Activated T-cell treated with anti-CD3 and anti-CD28 coated beads for 1 hour (primary cell): ENCODE measurements at regions not wholly inside any gene's neighbourhood (a gene's known extent, or its start where the extent isn't known, plus 50 kb on each side); places are given as distances from the start of the nearest gene placed in this dataset.
"Not testable (repeated sequence)": the region's sequence is repeated elsewhere in the genome, so short reads cannot be mapped to it uniquely, and the experiment has no call there.

Experiments
- DNase-seq: peaks from one replicate; pipeline ENCODE4 v3.0.0-alpha.2; 2020; ENCODE audit warnings: low read depth

DNA sequence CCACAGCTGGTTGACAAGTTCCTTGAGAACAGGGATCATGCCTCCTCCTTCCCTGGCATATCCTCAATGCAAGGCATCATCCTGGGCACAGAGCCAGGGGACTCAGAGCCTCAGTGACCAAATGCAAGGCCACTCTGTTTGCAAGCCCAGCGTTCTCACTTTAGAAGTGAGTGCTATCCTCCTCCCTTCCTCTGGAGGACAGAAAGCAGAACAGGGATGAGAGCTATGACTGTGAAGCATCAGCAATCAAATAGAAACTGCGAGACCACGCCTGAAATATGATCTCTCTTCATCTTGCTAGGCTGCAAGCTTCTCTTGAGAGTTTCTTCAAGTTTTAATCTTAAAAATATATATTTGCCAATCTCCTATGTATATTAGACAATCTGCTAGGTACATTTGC lies 119.8 kb downstream of the LRATD1 start:
- no peak for DNase-seq

DNA sequence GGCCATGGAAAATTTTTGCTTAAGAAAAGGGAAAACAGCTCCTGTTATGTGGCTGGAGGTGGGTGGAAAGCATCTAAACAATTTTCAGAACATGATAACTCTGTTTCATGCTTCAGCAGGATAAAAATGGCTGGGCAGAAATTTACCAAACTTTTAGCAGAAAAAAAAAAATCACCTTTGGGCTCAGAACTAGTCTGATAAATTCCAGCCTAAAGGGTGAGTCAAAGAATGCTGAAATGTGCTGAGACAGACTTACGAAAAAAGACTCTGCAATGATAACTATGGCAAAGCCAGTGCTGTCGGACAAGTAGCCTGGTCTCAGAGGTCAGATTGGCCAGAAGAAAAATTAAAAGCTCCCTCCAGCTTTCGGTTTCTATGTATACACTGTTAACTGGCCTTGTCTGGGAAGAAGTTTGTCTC lies 123.6 kb downstream of the LRATD1 start:
- no peak for DNase-seq

DNA sequence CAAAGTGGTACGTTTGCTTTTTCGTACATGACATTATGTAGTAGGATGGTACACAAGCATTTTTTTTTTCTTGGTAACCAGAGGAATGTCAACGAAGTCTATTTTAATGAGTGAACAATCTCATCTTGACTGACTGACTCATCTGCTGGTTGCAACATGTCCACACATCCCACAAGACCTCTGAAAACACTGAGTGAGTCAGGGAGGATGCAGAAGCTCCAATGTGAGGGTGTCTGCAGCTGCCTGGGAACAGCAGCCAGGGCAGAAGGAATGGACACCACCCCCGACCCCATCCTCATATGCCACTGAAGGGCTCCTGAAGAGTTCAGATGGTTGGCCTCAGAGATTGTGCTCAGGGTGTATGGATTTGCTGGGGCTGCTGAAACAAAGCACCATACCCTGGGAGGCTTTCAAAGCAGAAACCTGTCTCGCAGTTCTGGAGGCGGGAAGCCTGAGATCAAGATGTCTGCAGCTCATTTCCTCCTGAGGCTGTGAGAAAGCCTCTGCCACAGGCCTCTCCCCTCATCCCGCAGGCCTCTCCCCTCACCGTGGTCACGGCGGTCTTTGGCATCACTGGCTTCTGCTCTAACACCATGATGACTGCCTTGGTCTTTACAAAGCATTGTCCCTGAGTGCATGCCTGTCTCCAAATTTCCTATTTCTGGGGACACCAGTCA lies 124.6 kb downstream of the LRATD1 start:
- no peak for DNase-seq

DNA sequence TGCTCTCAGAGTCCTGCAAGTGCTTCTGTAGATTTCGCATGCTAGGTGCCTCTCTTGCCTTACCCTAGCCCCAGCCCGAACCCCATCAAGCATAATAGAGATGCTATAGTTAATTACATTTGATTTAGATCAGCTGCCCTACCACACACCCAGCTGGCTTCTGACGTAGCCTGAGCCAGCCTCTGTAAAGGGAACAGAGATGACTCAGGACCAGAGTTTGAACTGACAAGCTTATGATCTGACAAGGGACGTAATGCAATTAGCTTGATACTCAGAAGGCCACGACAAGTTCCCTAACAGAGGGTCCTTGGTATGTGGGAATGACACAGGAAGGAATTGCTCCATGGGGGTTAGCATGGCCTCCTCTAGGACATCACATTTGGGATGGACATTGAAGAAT lies 126.6 kb downstream of the LRATD1 start:
- no peak for DNase-seq

DNA sequence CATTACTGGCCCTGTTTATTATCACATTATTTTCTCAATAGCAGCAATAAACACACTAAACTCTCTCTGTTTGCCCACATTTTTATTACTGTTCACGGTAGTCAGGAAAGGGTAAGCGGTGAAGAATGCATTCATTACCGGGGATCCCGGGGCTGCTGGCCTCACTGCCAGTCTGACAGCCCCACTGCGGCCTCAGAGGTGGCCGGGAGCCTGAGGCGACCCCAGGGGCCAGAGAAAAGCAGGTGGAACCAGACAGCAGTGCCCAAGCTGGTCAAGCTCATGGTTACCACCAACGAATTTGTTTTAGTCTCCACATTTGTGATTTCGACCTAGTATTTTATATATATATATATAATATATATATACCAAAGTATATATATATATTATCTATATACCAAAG lies 127.7 kb downstream of the LRATD1 start:
- DNase-seq: no peak

DNA sequence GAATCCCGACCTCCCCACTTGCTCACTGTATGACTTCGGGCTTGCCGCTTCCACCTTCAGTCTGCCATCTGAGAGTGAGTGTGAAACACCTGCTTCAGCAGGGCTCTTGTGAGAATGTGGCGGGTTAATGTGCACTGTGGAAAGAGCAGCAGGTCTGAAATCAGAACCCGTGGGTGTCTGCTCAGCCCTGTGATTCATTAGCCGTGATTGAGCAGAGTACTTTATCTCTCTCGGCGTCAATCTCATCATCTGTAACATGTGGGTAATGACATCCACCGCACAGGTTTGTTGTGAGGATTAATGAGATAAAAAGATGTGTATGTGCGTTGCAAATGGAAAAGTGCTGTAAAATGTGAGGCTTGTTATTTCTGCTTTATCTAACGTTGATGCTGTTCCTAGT lies 128.6 kb downstream of the LRATD1 start:
- DNase-seq: no peak

DNA sequence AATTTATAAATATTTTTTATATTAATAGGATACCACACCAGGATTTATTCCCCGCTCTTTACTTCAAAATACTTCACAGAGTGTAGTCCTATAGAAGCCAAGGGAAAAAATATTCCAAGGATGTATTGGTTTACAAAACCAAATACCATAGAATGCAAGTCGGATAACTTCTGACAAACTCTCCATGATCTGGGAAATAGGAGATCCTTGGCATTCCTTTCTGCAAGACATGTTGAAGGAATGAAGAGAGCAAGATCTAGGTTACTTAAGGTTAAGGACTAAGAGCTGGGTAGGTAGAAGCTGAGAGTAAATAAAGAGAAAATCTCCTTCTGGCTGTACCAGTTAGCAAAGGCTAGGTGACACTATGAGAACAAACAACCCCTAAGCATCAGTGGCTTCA lies 141.2 kb downstream of the LRATD1 start:
- DNase-seq: no peak

DNA sequence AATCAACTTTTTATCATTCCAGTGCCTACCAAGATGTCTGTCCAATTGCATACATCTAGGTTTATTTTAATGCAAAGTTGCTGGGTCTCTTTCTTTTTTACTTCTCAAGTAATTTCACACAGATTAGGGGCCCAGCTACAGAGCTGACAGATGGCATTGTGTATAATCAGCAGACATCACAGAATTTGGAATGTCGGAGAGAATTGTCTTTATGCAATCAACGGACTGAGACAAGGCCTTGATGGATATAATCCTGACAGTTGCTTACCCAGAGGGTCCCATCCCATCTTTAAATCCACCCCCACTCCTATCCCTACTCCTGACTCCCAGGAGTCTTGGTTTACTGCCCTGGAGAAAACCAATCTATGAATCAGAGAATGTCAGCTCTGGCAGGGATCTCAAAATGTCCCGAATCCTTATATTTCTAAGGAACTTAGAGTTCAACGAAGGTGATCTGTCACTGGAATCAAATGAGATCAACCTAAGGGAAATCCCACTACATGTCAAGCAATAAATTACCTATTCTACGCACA lies 142.0 kb downstream of the LRATD1 start:
- DNase-seq: no peak

DNA sequence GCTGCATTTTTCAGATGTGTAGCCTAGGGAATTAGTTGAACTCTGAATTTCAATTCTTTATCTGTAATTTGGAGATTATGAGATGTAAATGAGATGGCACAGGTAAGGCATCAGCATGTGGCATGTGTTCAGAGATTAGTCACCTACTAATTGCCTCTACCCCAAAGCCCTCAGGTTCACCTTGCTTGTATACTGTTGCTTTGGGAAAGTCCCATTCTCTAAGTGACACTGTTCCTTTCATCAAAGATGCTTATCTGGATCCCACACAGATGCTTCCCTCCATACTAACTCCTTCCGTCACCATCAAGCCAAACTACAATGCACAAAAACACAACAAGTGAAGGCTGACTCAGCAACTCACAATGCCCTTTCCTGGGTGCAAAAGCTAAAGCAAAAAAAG lies 143.7 kb downstream of the LRATD1 start:
- DNase-seq: no peak

DNA sequence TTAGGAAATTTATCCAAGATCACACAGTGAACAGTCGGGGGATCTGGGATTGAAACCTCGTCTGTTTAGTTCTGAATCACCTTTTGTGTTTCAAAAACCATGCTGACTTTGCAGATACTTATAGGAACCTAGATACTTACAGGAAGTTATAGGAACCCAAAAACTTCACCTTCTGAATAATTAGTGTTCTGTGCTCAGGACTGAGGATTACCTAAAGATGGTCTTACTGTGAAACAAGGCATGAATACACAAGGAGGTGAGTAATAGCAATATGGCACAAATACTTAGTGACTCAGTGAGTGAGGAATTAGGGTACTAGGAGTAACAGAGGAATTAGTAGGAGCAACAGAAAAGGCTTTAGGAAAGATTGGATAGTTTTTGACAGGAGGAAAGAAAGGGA lies 145.5 kb downstream of the LRATD1 start:
- no peak for DNase-seq

DNA sequence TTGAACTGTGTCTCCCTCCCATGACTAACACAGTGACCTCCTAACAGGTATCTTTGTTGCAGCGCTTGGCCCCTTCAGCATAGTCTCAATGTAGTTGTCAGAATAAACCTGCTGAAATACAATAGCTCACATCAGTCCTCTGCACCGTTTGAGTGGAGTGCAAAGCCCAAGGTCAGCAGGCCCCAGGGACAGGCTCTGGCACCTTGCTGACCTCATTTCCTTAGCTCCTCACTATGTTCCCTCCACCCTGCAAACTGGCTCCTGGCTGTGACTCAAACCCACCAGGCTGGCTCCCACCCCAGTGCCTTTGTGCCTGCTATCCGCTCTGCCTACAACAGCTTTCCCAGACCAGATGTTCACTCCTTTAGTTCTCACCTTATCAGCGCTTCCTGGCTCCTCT lies 146.7 kb downstream of the LRATD1 start:
- no peak for DNase-seq

DNA sequence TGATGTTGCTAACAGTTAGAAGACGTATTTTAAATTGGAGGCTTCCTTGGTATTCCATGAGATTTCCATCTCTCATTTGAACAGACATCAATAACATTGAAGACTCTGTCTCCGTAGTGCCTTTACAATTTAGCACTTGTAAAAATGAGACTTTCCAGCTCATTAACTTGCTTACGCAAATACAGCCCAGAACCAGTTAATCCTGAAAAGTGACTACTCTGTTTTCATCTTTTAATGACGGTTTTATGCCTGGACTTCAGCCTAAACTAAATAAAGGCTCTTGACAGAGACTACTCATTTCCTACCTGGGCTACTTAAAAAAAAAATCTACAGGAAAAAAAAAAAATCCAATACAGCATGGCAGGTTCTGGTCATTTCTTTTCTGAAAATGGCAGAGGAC lies 148.6 kb downstream of the LRATD1 start:
- DNase-seq: no peak

DNA sequence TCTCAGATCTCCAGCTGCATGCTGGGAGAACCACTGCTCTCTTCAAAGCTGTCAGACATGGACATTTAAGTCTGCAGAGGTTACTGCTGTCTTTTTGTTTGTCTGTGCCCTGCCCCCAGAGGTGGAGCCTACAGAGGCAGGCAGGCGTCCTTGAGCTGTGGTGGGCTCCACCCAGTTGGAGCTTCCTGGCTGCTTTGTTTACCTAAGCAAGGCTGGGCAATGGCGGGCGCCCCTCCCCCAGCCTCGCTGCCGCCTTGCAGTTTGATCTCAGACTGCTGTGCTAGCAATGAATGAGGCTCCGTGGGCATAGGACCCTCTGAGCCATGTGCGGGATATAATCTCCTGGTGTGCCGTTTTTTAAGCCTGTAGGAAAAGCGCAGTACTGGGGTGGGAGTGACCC lies 156.3 kb downstream of the LRATD1 start:
- not testable (repeated sequence) for DNase-seq

DNA sequence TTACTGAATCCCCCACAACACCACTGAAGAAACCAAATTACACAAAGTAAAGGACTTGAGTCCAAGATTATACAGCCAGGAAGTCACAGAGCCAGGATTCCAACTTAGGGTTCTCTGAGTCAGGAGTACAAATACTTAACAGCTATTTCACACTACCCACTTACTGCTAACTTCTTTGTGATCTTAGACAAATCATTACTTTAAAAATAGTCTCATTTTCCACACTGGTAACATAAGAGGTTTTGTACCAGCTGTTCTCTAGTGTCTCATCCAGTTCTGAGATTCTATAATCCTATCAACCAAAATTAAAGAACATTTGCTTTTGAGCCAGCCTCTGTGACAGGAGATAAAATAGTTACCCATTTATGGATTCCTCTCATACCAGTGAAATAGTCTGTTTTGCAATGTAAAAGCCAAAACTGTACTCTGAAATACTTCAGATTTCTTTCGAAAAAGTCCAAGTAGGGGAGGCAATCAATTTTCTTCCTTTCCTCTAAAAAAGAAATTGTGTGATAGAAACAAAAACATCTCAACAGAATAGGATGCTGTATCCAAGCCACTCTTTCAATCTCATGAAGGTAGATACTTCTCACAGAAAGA lies 157.6 kb downstream of the LRATD1 start:
- no peak for DNase-seq

DNA sequence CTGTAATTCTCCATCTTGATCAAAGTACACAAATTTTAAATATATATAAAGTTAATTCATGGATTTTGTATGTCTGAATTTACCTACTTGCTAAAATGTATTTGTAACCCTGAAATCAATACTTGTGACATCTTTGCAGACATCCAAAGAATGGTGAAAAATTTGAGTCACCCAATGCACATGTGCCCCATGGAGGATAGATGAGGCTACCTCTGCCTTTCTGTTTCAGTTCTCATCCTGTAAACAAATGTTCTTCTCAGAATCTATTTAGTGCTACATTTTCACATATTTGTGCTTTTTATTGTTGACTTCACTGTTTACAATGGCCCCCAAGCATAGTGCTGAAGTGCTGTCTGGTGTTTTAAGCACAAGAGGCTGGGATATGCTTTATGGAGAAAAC lies 171.5 kb downstream of the LRATD1 start:
- no peak for DNase-seq

DNA sequence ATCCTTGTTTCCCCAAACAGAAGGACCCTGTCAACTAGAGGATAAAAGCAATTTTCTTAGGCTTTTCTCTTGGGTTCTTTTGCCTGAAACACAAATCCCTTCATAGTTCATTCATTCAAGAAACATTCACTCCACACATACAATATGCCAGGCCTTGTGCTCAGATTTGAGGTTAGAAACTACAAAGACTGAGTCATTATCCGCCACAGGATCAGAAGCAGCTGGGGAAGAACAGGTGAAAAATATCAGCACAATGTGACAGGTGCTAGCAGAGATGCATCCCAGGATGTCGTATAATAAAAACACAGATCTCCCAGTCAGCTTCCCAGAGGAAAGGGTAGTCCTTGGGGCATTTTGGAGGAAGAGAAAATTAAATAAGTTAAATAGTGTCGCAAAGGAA lies 172.4 kb downstream of the LRATD1 start:
- DNase-seq: no peak

DNA sequence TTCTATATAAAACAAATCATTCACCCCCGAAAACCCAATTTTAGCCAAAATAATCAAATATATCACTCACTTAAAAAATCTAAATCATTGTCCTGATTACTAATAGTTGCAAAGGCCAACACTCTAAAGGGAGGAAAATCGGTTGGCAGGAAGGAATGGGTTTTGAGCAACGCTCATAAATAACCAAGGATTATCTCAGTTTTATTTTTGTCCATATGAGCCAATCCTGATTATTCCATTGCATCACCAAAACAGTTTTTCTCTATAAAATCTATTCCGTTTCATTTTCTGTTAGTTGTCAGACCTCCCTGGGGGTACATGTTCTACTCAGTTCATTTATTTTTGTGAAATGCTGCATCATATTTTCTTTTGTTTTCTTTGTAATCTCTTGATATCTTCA lies 174.1 kb downstream of the LRATD1 start:
- no peak for DNase-seq

DNA sequence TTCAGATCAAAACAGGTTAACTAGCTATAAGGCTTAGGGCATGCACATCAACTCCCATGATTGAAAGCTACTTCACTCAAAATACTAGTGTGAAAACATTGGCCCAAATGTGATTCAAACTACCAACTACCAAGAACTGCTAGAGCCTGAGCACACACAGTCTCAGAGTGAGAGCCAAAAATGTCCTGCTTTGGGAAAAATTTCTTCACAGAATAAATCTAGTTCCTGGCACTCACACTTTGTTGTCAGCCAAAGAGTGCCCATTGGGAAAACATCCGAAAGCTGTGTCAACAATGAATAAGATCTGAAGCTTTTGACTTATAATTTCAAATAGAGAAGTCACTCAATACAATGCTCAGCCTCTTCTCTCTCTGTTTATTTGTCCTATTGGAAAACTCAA lies 182.7 kb downstream of the LRATD1 start:
- DNase-seq: no peak

DNA sequence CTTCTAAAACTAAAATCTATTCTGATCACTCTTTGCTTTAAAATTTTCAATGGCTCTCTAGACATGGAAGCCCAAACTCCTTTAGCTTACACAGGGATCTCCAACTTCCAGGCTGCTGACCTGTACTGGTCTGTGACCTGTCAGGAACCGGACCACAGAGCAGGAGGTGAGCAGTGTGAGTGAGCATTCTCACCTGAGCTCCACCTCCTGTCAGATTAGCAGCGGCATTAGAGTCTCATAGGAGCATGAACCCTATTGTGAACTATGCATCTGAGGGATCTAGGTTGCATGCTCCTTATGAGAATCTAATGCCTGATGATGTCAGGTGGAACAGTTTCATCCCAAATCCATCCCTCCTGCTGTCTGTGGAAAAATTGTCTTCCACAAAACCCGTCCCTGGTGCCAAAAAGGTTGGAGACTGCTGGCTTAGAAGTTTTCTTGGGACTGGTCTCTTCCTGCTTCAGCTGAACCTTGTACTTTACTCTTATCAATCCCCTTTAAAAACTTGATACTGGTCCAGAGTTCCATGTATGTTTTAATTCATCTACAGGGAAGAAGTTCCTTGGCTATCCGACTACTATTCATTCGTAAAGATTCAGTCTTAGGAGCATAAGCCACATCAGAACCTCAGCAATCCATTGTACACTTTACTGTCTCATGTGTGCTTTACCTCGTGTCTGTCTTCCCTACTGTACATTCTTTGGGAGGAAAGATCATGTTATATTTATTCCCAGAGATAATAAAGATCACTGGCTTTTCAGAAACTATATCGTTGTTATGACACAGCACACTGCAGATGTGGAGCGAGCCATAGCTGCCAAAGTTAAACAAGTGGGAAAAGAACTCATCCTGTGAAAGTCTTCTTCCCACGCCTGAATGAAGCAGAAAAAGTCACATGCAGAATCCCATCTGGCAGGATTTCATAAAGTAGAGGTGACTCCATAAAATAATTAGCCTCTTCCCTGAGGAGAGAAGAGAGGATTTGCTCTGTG lies 183.8 kb downstream of the LRATD1 start:
- DNase-seq: no peak

DNA sequence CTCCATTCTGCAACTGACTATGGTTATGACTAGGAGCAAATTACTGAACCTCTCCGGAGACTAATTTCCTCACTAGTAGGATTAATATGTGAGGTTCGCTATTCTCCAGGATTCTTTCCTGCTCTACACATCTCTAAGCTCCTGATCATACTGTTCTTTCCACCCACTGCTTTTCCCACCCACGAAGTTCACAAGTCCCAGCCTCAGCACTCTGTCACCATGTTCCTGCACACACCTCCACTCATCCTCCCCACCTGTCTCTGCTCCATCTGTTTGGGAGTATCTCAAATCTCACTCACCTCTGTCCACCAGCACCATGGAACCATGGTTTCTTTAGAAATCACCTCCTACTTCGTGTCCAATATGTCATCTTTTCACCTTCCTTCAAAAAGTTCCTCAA lies 185.3 kb downstream of the LRATD1 start:
- no peak for DNase-seq

DNA sequence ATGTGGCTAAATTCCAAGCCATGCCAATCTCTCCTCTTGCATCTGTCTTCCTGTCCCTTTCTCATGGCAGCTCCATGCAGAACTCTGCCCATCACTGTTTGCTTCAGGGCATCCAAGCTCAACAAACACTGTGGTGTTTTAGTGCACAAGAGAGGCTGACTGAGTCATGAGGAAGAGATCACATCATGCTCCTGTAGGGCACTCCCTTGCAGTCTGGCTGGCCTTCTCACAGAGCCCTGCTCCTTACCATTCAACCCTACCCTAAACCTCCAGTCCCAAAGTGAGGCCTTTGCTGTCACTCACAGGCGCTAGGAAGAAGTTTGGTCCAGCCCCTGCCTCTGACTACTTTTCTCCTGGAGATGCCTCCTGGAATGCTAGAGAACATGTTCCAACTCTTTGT lies 194.0 kb downstream of the LRATD1 start:
- no peak for DNase-seq

DNA sequence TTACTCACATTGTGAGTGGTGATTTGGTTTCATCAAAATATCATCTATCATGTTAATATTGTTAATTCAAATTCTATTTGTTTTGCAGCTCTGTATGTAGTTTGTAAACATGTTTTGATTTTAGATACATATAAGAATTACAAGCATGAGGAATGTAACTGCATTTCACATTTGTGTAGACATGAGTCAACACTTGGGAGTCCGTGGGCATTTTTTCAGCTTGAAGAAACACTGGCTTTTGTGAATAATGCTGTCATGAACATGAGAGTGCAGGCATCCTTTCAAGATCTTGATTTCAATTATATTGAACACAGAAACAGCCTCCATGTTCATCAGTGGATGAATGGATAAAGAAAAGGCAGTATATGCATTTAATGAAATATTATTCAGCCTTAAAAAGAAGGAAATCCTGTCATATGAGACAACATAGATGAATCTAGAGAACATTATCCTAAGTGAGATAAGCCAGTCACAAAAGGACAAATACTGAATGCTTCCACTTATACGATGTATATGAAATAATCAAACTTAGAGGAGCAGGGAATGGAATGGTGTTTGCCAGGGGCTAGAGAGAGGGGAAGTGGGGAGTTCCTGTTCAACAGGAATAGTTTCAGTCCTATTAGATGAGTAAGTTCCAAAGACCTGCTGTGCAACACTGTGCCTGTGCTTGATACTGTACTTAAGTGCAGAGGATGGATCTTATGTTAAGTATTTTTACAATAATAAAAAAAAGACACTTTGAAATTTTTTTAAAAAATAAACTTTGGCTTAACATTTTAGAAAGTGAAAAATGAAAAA lies 194.9 kb downstream of the LRATD1 start:
- no peak for DNase-seq
